Prostate gland (tissue), 2 donors: ENCODE measurements at regions not wholly inside any gene's neighbourhood (a gene's known extent, or its start where the extent isn't known, plus 50 kb on each side); places are given as distances from the start of the nearest gene placed in this dataset.

Experiments
- DNase-seq: peaks from one replicate; pipeline ENCODE4 v3.0.0-alpha.2; 2019; ENCODE audit warnings: low spot score
- H3K27ac ChIP-seq, 2 donors: fragments of 200-600 bp; sonication (generic); 2 replicates each; pipeline ENCODE4 v1.5.1; 2017 to 2019
- H3K27me3 ChIP-seq: fragments of 200-600 bp; sonication (generic); replicated peaks from 2 replicates; pipeline ENCODE4 v1.5.1; 2019; ENCODE audit not compliant: insufficient read depth
- H3K36me3 ChIP-seq, 2 donors: fragments of 200-600 bp; sonication (generic); 1 replicate in 1 of 2; 2 replicates in 1 of 2; pipeline versions ENCODE4 v1.5.1 to v1.8.1; 2017 to 2019
- H3K4me1 ChIP-seq: fragments of 200-600 bp; sonication (generic); replicated peaks from 2 replicates; pipeline ENCODE4 v1.5.1; 2019
- H3K4me3 ChIP-seq, 2 donors: fragments of 200-600 bp; sonication (generic); 2 replicates each; pipeline ENCODE4 v1.5.1; 2017 to 2019
- H3K9me3 ChIP-seq: fragments of 200-600 bp; sonication (generic); 2 replicates; pipeline ENCODE4 v1.5.1; 2017
- CTCF ChIP-seq, 4 experiments: fragments of 200-600 bp in 2 of 4; fragments of 450-650 bp in 2 of 4; sonication (generic) in 2 of 4; IDR thresholded peaks; 1 replicate in 3 of 4; 2 replicates in 1 of 4; pipeline ENCODE4 v1.5.1; 2016 to 2019; ENCODE audit warnings: antibody characterized with exemption in 4 of 4, mild to moderate bottlenecking in 2 of 4, moderate library complexity in 2 of 4
- POLR2A ChIP-seq: fragments of 450-650 bp; IDR thresholded peaks from one replicate; pipeline ENCODE4 v1.6.1; 2016; ENCODE audit warnings: antibody characterized with exemption, mild to moderate bottlenecking
- POLR2AphosphoS5 ChIP-seq: sonication (generic); formaldehyde crosslinking; IDR thresholded peaks from one replicate; pipeline ENCODE4 v1.6.1; 2017; ENCODE audit warnings: antibody characterized with exemption
- WGBS: methylation state at CpG from one replicate; pipeline ENCODE4 v1.1.5; 2018; 5-methylcytosine and 5-hydroxymethylcytosine counted together
- intact Hi-C: fragments of 100-400 bp; cut with DNase I; formaldehyde crosslinking; loops from one replicate; pipeline ENCODE4 v1.14.2; 2022

GRCh38 chr20:20892328-20892727 lies 179.9 kb upstream of the RALGAPA2 start:
- intact Hi-C loops = no loop called here
- no peaks in the 10 kb centered on the region for H3K27me3 ChIP-seq
- no peak overlapping the region for H3K27ac ChIP-seq
- no peak for DNase-seq
- TF ChIP-seq POLR2AphosphoS5 (no peak), CTCF (IDR thresholded peaks at IDR 0.05) (no peak), POLR2A (no peak)
- WGBS = 71% methylated on average over 5 of the region's 5 CpGs
- no peaks in the 10 kb centered on the region for H3K9me3 ChIP-seq
- no peaks in the 10 kb centered on the region for H3K4me1 ChIP-seq
- H3K4me3 ChIP-seq = no peak overlapping the region
- H3K36me3 ChIP-seq = no peaks in the 10 kb centered on the region

- H3K4me3 ChIP-seq = no peak overlapping the region
- no peak for DNase-seq
- H3K9me3 ChIP-seq = no peaks in the 10 kb centered on the region
- no peaks in the 10 kb centered on the region for H3K27me3 ChIP-seq
- TF ChIP-seq CTCF (IDR thresholded peaks at IDR 0.05) (no peak), POLR2A (no peak), POLR2AphosphoS5 (no peak)
- no peak overlapping the region for H3K27ac ChIP-seq
- H3K36me3 ChIP-seq = no peaks in the 10 kb centered on the region
- 72% methylated on average over 6 of the region's 6 CpGs for WGBS
- no peaks in the 10 kb centered on the region for H3K4me1 ChIP-seq
- intact Hi-C loops = no loop called here
These were observed 178.3 kb upstream of the RALGAPA2 start for GRCh38 chr20:20890751-20891150.

GRCh38 chr20:20888936-20889335 lies 176.5 kb upstream of the RALGAPA2 start:
- H3K36me3 ChIP-seq = no peaks in the 10 kb centered on the region
- no peak overlapping the region for H3K4me3 ChIP-seq
- no peaks in the 10 kb centered on the region for H3K9me3 ChIP-seq
- 59% methylated on average over 8 of the region's 8 CpGs for WGBS
- TF ChIP-seq POLR2AphosphoS5 = no peak
- no peak for TF ChIP-seq POLR2A
- TF ChIP-seq CTCF (IDR thresholded peaks at IDR 0.05) = no peak
- intact Hi-C loops = no loop called here
- H3K27me3 ChIP-seq = no peaks in the 10 kb centered on the region
- no peak overlapping the region for H3K27ac ChIP-seq
- DNase-seq = no peak
- no peaks in the 10 kb centered on the region for H3K4me1 ChIP-seq

GRCh38 chr20:20888266-20888656 lies 175.8 kb upstream of the RALGAPA2 start:
- no peak for DNase-seq
- Histone ChIP-seq H3K9me3 (no peaks in the 10 kb centered on the region), H3K27ac (no peak overlapping the region), H3K36me3 (no peaks in the 10 kb centered on the region), H3K4me1 (no peaks in the 10 kb centered on the region), H3K4me3 (no peak overlapping the region), H3K27me3 (no peaks in the 10 kb centered on the region)
- 90% methylated on average over 14 of the region's 14 CpGs for WGBS
- intact Hi-C loops = no loop called here
- TF ChIP-seq CTCF (IDR thresholded peaks at IDR 0.05) (no peak), POLR2A (no peak), POLR2AphosphoS5 (no peak)

GRCh38 chr20:20887593-20888265 lies 175.3 kb upstream of the RALGAPA2 start:
- H3K36me3 ChIP-seq = no peaks in the 10 kb centered on the region
- no peak overlapping the region for H3K27ac ChIP-seq
- DNase-seq = no peak
- no peak overlapping the region for H3K4me3 ChIP-seq
- TF ChIP-seq POLR2A (no peak), CTCF (IDR thresholded peaks at IDR 0.05) (no peak), POLR2AphosphoS5 (no peak)
- 61% methylated on average over 19 of the region's 19 CpGs for WGBS
- no peaks in the 10 kb centered on the region for H3K4me1 ChIP-seq
- H3K27me3 ChIP-seq = no peaks in the 10 kb centered on the region
- H3K9me3 ChIP-seq = no peaks in the 10 kb centered on the region
- intact Hi-C loops = no loop called here
